CD4-positive, alpha-beta T cell treated with Interleukin-17A for 4 hours (primary cell): ENCODE measurements at regions not wholly inside any gene's neighbourhood (a gene's known extent, or its start where the extent isn't known, plus 50 kb on each side); places are given as distances from the start of the nearest gene placed in this dataset.
"Not testable (repeated sequence)": the region's sequence is repeated elsewhere in the genome, so short reads cannot be mapped to it uniquely, and the experiment has no call there.

Source experiments
- DNase-seq: peaks from one replicate; pipeline ENCODE4 v3.0.0-alpha.2; 2020; ENCODE audit warnings: mixed read lengths

DNA sequence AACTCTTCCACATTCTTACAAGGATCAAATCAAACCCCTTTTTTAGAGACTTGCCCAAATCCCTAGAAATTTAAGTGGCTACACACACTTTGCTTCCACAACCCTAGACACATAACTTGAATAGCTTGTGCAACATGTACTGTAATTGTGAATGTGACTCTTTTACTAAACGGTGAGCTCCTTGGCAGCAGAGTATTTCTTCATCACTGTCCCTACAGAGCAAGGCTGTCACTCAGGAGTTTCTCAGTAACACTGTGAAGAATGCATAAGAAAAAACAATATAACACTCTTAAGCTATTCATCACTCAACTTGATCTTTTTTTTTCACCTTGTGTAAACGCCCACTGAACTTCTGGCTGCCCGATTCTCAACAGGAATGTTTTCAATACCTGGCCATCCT is 53.8 kb upstream of the ADAMTS18 start:
- DNase-seq, result no peak

DNA sequence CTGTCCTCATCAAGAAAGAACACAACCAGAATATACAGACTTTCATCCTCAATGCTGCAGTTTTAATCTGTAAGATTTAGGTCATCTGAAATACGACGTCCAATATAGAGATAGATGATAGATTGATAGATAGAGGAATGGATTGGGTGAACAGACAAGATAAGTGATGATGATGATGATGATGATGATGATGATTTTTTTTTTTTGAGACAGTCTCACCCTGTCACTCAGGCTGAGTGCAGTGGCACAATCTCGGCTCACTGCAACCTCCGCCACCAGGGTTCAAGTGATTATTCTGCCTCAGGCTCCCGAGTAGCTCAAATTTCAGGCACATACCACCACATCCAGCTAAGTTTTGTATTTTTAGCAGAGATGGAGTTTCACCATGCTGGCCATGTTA is 56.3 kb upstream of the ADAMTS18 start:
- DNase-seq, result no peak

DNA sequence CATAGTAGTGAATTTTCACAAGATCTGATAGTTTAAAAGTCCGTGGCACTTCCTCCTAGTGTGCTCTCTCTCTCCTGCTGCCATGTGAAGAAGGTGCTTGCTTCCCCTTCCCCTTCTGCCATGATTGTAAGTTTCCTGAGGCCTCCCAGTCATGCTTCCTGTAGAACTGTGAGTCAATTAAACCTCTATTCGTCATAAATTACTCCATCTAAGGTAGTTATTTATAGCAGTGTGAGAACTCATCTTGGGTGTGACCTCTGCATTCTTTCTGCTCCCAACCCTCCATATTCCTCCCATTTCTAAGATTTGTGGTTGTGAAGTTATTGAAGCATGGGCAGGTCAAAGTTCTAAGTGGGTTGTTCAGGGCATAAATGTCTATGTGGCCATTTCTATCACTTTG is 62.1 kb upstream of the ADAMTS18 start:
- DNase-seq, result no peak

DNA sequence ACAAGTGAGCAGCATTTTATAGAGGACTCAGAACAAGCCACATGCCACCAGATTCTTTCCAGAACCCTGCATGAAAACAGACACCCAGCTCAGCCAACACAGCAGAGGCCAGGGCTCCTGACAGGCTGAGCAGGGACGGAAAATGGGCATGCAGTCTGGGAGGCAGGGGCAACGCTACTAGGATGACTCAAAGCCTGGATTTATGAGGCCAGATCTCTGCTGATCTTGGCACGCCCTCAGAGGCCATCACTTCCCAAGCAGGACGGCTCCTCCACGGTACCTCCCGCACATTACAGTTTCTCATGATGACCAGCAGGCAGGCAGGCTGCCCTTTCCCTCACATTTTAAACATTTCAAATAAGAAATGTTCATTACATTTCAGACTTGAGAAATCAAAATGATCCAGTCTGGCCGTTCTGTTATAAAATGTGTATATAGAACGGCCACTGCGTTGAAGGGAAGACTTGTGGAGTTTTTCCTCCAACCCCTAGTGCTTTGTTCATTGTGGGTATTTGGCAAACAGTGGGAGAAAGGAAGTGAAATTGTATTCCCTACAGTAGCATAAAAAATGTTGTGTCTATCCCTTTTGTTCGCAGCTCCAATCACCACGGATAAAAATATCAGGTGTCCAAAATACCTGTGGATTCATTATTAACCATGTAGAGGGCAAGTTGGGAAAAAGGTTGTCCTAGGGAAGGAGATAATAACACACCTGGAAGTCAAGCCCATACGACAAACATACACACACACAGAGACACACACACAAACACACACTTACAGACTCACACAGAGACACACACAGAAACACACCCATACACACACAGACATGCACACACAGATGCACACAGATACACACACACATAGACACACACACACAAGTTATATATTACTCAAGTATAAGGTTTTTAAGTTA is 64.8 kb upstream of the ADAMTS18 start:
- no peak for DNase-seq

DNA sequence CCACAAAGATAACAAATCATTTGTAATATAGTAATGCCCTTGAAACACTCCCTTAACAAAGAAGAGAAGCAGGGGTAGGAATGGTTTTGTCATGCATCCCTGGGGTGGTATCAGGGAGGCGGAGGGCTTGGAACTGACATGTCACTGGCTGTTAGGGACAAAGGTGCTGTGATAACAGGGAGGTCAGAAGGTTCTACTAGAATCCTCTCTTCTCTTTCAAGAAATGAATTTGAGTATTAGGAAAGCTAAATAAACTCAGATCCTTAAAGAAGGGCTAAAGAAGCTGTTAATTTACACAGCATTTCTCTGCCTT is 65.4 kb upstream of the ADAMTS18 start:
- DNase-seq, result no peak

DNA sequence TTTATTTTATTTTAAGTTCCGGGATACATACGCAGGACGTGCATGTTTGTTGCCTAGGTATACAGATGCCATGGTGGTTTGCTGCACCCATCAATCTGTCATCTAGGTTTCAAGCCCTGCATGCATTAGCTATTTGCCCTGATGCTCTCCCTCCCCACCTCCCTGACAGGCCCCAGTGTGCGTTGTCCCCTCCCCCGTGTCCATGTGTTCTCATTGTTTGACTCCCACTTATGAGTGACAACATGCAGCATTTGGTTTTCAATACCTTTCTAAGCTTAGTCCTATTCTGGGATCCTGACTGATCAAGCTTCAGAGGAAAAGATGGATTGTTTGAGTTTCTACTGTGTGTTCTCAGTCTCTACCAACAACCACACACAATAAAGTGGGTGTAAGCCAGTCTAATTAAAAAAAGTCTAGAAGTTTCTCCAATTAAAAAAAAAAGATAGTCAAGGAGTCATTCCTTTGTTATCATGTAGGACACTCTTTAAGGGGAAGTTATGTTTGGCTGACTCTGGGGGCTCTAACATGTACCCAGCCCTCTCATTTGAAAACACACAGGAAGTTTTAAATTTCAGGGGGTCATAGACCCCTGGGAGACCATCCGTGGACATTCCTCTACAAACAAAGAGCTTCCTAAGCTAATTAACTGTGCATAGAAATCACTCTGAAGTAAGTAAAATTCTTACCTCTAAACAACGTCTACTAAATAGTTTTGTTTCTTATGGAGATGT is 66.3 kb upstream of the ADAMTS18 start:
- DNase-seq, result no peak

DNA sequence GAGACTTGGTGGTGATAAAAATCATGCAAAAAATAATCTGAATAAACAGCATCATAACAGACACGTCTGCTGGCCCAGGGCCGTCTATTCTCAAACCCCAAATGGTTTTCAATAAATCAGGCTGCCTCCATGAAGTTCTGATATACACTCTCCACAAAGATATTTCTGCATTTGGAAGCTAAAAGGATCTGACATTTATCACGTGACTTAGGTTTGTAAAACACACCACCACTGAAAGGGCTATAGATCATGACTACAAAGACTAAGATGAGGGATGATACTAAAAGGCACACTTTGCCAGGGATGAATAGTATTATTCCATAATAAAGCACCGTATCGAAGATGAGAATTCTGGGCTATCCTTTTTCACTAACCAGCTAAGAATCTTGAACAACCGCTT is 67.6 kb upstream of the ADAMTS18 start:
- DNase-seq, result no peak

DNA sequence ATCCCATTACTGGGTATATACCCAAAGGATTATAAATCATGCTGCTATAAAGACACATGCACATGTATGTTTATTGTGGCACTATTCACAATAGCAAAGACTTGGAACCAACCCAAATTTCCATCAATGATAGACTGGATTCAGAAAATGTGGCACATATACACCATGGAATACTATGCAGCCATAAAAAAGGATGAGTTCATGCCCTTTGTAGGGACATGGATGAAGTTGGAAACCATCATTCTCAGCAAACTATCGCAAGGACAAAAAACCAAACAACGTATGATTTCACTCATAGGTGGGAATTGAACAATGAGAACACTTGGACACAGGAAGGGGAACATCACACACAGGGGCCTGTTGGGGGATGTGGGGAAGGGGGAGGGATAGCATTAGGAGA is 71.7 kb upstream of the ADAMTS18 start:
- not testable (repeated sequence) for DNase-seq

DNA sequence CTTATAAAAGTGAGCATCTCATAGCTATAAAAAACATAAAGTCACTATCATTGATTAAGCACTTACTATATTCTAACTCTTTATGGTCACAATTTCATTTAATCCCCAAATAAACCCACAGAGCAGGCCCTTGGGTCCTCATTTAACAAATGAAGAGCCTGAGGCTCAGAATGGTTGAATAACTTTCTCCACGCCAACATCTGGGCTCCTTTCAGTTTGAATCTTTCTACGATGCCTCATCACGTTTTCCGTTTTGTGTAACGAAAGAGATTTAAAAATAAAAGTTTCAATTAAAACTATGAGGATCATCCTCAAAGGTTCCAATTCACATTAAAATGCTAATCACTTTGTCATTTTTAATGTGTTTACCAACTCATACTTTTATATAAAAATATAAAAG is 74.2 kb upstream of the ADAMTS18 start:
- DNase-seq, result no peak

DNA sequence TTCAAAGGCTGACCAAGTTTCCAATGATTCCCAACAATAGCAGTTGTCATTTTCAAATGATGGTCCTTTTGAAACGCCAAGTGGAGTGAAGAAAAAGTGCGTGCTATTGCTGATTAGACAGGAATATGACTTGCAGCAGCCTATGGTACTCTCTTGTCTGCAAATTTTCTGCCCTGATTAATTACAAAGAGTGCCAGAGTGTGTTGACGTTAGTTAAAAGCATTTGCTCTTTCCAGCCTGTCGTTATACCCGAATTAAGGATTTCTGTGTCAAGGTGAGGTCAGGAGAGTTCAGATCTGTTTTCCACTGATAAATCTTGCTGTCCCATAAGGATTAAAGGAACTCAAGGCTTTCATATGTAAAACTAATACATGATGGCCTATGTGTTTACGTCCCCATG is 75.0 kb upstream of the ADAMTS18 start:
- DNase-seq, result no peak

DNA sequence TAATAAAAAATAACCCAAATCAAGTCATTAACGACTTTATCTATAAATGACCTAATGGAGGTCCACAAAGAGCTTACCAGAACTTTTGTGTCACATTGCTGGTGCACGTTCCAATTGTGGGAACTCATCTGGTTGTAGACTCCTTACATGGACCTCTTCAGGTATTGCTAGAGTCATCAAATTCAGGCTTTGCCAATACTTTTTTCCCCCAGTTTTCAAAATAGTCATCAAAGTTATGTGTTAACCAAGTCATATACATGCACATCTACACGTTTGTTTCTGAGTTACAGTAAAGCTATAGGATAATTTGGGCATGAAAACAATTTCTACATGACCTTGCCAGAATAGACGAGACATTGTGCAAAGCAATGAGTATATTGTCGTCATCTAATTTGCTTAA is 76.2 kb upstream of the ADAMTS18 start:
- DNase-seq, result no peak

DNA sequence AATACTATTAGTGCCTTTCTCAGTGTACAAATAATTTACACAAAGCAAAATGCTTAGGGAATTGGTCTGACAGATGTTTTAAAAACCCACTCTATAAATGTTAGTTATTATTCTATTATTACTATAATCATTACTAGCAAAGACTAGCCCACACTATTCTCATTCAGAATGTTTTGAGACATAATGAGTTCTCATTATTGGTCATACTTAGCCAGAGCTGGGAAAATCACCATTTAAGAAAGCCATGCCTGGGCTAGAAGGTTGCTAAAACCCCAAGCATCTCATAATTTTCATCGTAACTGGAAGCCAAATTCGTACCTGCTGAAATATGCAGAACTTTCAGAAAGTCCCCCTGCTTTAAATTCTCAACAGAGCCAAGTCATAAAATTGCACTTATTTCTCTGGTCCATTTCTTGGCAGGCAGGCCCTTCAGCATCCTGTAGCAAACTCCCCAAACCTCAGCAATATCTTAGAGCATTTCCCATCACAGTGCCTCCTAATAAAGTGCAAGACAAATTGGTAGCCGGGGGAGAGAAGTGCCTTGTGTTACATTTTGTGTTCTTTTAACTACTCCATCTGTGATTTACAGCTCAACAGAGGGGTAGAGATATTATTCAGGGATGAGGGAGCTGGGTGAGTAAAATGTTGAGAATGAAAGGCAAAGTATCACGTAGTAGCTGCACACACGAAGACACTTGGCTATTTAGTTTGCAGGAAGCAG is 79.8 kb upstream of the ADAMTS18 start:
- no peak for DNase-seq

DNA sequence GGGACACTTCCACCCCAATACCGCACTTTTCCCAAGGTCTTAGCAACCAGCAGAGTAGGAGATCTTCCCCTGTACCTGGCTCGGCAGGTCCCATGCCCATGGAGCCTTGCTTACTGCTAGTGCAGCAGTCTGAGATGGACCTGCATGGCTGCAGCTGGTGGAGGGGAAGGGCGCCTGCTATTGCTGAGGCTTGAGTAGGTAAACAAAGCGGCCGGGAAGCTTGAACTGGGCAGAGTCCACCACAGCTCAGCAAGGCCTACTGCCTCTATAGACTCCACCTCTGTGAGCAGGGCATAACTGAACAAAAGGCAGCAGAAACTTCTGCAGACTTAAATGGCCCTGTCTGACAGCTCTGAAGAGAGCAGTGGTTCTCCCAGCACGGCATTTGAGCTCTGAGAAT is 90.4 kb upstream of the ADAMTS18 start:
- DNase-seq, result not testable (repeated sequence)

DNA sequence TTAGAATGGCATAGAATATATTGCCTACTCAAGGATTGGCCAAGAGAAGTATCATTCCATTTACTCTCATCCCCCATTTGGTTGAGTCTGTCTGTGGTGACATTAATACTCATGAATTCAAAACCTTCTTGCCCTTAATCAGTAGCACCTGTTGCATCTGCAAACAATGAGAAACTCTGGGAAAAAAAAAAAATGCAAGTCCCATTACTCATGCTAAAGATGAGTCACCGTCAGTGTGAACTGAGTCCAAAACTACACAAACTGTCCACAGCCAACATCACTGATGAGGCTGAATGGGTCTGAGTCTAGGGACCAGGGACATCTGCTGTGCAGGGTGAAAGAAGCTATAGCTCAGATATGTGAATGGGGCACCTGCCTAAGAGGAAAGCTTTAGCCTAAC is 96.9 kb upstream of the ADAMTS18 start:
- DNase-seq, result no peak

DNA sequence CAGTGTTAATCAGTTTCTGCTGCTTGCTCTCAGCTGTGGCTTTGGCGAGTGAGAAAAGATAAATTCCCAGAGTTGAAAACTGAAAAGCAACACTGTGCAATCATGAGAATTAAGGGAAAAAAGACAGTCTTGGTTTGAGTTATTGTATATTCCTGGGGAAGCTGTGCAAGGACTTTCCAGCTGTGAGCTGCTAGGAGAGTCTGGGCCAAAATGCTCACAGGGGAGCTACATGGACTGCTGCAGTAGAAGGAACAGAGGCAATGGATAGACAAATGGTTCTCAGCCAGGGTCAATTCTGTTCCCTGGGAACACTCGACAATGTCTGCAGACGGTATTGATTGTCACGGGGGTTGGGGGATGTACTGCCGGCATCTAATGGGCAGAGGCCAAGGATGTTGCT is 102.0 kb upstream of the ADAMTS18 start:
- DNase-seq, result no peak

DNA sequence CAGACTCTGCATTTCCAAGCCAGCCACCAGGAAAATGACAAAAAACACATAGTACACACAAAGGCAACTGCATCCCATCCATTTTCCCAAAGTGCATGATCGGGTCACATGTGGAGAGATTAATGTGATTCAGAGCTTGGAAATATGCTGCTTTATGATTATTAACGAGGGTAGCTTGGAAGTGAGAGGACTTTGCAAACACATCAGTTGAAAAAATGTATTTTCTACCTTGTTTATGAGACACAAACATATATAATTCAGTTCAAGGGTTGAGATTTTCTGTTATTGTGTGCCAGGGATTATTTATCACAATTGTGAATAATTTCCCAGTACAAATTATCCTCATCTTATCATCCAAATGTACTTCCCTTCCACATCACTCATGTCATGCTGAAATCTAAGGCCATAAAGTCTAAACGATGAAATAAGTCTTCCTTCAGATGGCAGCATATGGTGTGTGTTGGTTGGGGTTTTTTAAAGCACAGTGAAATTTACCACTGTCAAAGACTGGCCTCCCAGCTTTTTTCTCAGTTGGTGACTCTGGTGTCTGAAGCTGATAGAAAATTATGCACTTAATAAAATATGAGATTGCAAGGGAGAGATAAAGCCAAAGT is 104.7 kb upstream of the ADAMTS18 start:
- DNase-seq, result no peak

DNA sequence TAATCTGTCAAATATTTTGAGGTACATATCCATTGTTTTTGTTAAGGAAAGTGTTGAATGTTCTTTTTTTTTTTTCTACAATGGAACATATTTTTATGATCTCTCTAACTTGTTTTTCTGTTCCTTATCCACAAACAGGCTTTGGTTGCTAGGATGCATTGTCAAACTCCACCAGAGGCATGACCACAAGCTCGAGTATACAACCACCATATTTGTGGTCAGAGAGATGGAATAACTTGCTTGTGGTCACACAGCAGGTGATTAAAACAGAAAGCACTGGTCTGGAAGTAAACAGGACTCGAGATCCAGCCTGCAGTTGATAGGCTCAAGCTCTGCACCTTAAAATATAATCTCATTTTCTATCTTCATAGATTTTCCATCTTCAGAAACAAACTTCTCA is 105.8 kb upstream of the ADAMTS18 start:
- no peak for DNase-seq

DNA sequence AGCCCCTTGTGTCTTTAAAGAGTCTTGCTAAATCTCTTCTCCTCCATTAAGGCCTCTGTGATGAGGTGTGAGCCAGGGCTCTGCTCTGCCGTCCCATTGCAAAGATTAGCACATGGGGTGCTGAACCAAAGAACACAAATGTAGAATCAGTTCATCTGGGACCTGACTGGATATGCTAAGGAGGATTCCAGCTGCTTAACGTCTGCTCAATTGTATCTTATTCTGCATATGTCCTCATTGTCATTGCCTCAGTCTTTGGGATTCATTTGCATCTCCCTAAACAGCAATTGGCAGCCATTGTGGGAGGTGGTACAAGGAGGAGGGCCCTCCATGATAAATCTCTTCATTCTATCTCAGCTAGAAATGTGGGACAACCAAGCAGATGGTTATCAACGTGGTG is 106.3 kb upstream of the ADAMTS18 start:
- DNase-seq, result no peak

DNA sequence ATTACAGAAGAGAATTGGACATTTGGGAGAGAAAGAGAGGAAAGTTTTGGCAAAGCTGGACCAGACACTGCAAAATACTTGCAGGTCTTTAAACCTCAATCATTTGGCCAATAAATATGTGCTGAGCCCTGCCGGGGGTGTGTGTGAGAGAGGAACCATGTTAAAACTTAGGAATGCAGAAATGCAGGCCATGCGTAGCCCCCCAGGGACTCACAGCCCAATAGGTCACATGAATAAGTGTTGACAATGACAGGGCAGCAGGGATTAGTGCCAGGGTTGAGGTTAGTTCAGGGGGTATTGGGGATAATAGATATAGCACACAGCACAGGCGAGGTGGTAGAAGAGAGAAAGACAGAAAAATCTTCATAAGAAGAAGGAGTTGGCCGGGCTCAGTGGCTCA is 113.3 kb upstream of the ADAMTS18 start:
- DNase-seq, result no peak

DNA sequence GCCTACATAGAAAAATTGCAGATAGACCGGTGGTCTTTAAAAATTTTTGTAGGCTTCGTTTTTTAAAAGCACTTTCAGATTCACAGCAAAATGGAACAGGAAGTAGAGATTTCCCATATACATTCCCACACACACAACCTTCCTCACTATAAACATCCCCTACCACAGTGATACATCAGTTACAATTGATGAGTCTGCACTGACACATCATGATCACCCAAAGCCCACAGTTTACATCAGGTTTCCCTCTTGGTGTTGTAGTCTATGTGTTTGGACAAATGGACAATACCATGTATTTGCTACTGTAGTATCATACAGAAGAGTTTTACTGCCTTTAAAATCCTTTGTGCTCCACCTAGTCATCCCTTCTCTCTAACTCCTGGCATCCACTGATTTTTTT is 113.9 kb upstream of the ADAMTS18 start:
- DNase-seq, result no peak

DNA sequence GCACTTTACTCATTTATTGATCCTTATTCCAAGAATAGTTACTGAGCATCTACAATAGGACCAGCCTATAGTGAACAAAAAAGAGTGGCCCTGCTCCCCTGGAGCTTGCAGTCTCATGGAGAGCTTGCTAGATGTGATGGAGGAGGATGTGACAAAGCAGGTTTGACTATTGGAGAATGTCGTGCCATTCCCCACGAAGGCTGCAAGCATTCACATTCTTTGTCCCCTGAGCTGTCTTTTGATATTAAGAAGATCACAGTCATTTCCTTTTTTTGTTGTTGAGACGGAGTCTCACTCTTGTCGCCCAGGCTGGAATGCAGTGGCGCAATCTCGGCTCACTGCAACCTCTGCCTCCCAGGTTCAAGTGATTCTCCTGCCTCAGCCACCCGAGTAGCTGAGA is 115.0 kb upstream of the ADAMTS18 start:
- DNase-seq, result no peak

DNA sequence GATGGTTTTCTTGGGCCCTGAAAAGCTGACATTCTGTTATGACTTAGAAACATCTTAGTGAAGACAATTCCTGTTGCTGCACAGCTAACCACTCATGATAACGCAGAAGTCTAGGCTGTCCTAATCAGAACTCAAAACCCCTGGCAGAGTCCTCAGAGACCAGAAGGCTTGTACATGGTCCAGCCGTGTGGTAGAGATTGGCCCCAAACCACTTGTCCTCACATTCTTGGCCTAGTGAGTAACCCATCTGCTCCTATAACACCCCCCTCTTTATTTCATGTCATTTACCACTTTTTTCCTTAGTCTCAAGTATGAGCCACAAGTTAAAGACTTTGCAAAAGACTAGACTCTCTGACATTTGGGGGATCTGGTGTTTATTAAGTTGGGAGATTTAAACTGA is 116.5 kb upstream of the ADAMTS18 start:
- DNase-seq, result no peak

DNA sequence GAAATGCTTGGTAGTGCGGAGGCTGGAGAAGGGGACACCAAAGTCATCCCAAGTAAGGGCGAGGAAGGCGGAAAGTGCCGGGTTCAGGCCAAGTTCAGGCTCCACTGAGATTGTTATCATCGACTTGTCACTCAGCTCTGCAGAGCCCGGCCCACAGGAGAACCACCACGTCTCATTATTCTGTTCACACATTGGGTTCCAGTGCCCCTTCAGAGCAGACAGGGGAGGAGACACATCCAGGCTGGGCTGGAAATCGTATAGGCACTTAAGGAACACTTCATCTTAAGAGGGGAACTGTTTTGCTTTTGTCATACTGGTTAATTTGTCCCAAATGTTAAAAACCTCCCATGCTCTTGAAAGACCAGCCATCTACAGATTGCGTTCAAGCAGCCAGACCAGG is 118.3 kb upstream of the ADAMTS18 start:
- DNase-seq, result no peak

DNA sequence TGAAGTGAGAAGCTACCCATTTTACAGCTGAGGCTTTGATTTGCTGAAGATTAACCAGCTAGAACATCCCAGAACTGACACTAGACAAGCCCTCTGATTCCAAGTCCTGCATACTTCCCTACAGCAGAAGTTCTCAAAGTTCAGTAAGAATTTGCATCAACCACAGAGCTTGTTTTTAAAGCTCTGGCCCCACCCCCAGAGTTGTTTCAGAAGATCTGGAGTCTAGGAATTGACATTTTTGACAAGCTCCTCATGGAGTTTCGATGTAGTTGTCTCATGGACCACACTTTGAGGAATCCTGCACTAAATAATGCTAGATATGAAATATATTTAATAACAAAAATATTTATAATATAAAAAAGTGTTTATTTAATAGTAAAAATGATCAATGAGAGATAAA is 120.3 kb upstream of the ADAMTS18 start:
- no peak for DNase-seq
